ENCODE measurements at regions not wholly inside any gene's neighbourhood (a gene's known extent, or its start where the extent isn't known, plus 50 kb on each side); places are given as distances from the start of the nearest gene placed in this dataset.

- 59% methylated on average over 10 of the region's 12 CpGs for WGBS (ENCODE audit: insufficient coverage)
- peak; percentile 59 for ATAC-seq (ENCODE audit: low read depth)
- H3K9ac ChIP-seq (ENCODE audit: low read length): no peak overlapping the region
- H3K4me1 Mint-ChIP-seq: peaks cover 35% of the 10 kb centered on the region
- H3K27ac Mint-ChIP-seq: peak overlapping the region; percentile 72
- POLR2A ChIA-PET: interaction anchor here (0.7 to 1.1 kb wide), 2 partner anchors 66 to 189 kb away, joined by 4 read pairs; no protein-coding TSS in a partner anchor
- peak; percentile 65 for DNase-seq
- H3K4me3 ChIP-seq (ENCODE audit: control extremely low read depth in 1 of 5, extremely low read depth in 1 of 5, insufficient read depth in 1 of 5, low read depth in 2 of 5, low read length in 4 of 5): no peak overlapping the region
- no peaks in the 10 kb centered on the region for H3K9me3 Mint-ChIP-seq (ENCODE audit: insufficient read depth)
- no peak overlapping the region for H2AFZ ChIP-seq (ENCODE audit: insufficient read depth, low read depth, low read length, poor library complexity, severe bottlenecking)
- H3K27me3 Mint-ChIP-seq: no peaks in the 10 kb centered on the region
- peak overlapping the region; percentile 59 for H3K4me2 ChIP-seq (replicated peaks; ENCODE audit: low read depth, low read length, poor library complexity, severe bottlenecking)
- intact Hi-C loops (cut with micrococcal nuclease): loop anchor here (1.0 kb wide), 2 partner anchors 131 to 203 kb away; no protein-coding TSS in a partner anchor
- H3K4me1 ChIP-seq (ENCODE audit: control insufficient read depth in 2 of 2, insufficient read depth in 2 of 2, low read length in 2 of 2): peaks cover 20 to 25% of the 10 kb centered on the region in 2 donors
- CTCF ChIA-PET: interaction anchor here (0.6 to 6.2 kb wide), 47 partner anchors 8 to 455 kb away, joined by 3 to 91 read pairs (median 5); no protein-coding TSS in a partner anchor
- no peaks in the 10 kb centered on the region for H3K27me3 ChIP-seq (replicated peaks in 1 of 4; ENCODE audit: control extremely low read depth in 1 of 4, control insufficient read depth in 3 of 4, insufficient read depth in 4 of 4, low read length in 3 of 4)
- TF ChIP-seq, protein P1, sequence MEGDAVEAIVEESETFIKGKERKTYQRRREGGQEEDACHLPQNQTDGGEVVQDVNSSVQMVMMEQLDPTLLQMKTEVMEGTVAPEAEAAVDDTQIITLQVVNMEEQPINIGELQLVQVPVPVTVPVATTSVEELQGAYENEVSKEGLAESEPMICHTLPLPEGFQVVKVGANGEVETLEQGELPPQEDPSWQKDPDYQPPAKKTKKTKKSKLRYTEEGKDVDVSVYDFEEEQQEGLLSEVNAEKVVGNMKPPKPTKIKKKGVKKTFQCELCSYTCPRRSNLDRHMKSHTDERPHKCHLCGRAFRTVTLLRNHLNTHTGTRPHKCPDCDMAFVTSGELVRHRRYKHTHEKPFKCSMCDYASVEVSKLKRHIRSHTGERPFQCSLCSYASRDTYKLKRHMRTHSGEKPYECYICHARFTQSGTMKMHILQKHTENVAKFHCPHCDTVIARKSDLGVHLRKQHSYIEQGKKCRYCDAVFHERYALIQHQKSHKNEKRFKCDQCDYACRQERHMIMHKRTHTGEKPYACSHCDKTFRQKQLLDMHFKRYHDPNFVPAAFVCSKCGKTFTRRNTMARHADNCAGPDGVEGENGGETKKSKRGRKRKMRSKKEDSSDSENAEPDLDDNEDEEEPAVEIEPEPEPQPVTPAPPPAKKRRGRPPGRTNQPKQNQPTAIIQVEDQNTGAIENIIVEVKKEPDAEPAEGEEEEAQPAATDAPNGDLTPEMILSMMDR (IDR thresholded peaks at IDR 0.05): no peak
- TF ChIP-seq EZH2 (IDR thresholded peaks at IDR 0.05; ENCODE audit: borderline replicate concordance, insufficient read depth, low read depth, low read length, poor library complexity, severe bottlenecking): no peak
- H3K36me3 ChIP-seq (replicated peaks in 1 of 2; ENCODE audit: control extremely low read depth in 1 of 2, control insufficient read depth in 1 of 2, extremely low read depth in 1 of 2, insufficient read depth in 2 of 2, low read length in 1 of 2): no peaks in the 10 kb centered on the region
- peaks cover 0 to 17% (median 0%) of the 10 kb centered on the region in 3 donors for H3K9me3 ChIP-seq (ENCODE audit: control extremely low read depth in 1 of 3, control insufficient read depth in 2 of 3, insufficient read depth in 1 of 3, low read length in 2 of 3)
- no peaks in the 10 kb centered on the region for H3K79me2 ChIP-seq (ENCODE audit: control insufficient read depth, insufficient read depth, low read length)
- H4K20me1 ChIP-seq (ENCODE audit: control insufficient read depth, insufficient read depth, low read length, poor library complexity, severe bottlenecking): no peaks in the 10 kb centered on the region
- H3K4me3 Mint-ChIP-seq: no peak overlapping the region
- no peak overlapping the region for H3K27ac ChIP-seq (ENCODE audit: low read length in 2 of 2)
These were observed 108.4 kb downstream of the GGTLC2 start for GRCh38 chr22:22752556-22753477.
